GM10266 (cell line): ENCODE measurements at regions not wholly inside any gene's neighbourhood (a gene's known extent, or its start where the extent isn't known, plus 50 kb on each side); places are given as distances from the start of the nearest gene placed in this dataset.

ENCODE experiments used
- DNase-seq: peaks from one replicate; pipeline ENCODE4 v3.0.0; 2012; ENCODE audit errors: extremely low spot score
- TF ChIP-seq, protein P1 (sequence below): IDR thresholded peaks from 2 replicates; pipeline ENCODE4 v1.5.1; 2012; ENCODE audit warnings: mild to moderate bottlenecking, low read depth; ENCODE audit not compliant: control insufficient read depth, insufficient read depth; ENCODE audit errors: missing control alignments

- no peak for DNase-seq
- TF ChIP-seq, protein P1, sequence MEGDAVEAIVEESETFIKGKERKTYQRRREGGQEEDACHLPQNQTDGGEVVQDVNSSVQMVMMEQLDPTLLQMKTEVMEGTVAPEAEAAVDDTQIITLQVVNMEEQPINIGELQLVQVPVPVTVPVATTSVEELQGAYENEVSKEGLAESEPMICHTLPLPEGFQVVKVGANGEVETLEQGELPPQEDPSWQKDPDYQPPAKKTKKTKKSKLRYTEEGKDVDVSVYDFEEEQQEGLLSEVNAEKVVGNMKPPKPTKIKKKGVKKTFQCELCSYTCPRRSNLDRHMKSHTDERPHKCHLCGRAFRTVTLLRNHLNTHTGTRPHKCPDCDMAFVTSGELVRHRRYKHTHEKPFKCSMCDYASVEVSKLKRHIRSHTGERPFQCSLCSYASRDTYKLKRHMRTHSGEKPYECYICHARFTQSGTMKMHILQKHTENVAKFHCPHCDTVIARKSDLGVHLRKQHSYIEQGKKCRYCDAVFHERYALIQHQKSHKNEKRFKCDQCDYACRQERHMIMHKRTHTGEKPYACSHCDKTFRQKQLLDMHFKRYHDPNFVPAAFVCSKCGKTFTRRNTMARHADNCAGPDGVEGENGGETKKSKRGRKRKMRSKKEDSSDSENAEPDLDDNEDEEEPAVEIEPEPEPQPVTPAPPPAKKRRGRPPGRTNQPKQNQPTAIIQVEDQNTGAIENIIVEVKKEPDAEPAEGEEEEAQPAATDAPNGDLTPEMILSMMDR, result no peak
These were observed 1724.1 kb upstream of the SEL1L start for GRCh38 chr14:83257466-83258439.

DNA sequence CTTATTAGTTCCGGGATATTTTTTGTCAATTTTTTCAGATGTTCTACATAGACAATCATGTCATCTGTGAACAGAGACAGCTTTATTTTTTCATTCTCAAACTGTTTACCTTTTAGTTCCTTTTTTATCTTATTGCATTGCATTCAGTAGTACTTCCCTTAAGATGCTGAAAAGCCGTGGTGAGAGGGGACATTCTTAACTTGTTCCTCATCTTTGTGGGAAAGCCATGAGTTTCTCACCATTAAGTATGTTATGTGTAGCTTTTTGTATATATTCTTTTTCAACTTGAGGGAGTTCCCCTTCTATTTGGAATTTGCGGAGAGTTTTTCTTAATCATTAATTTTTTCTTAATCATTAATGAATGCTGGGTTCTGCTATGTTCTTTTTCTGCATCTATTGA lies 1727.1 kb upstream of the SEL1L start:
- DNase-seq, result no peak
- TF ChIP-seq, protein P1, result no peak

DNA sequence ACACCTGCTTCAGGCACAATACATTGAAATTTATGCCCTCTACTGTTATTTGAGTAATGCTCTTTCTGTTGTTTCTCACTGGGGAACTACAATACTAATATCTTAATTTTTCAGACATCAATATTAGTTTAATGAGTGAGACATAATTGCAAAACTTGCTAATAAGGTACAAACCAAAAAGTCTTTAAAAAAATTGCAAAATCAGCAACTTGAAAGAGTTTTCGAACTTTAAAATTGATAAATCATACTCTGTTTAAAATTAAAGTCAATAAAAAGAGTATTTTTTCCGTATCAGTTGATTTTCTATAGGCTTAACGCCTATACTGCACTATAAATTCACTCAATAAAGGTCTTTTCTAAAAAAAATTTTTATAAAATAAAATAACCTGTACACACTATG lies 1735.9 kb upstream of the SEL1L start:
- DNase-seq, result no peak
- TF ChIP-seq, protein P1, result no peak

- TF ChIP-seq, protein P1, result no peak
- no peak for DNase-seq
These were observed 1738.0 kb upstream of the SEL1L start for GRCh38 chr14:83271663-83272062.

DNA sequence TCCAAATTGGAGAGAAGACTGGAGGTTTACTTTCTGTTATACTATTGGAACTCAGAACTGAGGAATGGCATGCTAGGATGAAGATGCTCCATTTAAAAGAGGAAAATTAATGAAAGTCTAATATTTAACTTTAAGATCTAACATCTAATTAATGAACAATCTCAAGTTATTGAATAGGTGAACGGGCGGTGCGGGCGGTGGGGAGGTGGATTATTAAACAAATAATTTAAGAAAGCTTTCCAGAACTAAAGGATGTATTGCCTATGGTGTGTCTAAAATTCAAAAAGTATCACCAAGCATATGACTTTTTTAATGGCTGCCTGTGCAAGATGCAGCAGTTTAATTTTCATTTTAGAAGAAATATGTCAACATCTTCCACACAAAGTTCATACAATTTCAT lies 1747.1 kb upstream of the SEL1L start:
- no peak for DNase-seq
- TF ChIP-seq, protein P1, result no peak

DNA sequence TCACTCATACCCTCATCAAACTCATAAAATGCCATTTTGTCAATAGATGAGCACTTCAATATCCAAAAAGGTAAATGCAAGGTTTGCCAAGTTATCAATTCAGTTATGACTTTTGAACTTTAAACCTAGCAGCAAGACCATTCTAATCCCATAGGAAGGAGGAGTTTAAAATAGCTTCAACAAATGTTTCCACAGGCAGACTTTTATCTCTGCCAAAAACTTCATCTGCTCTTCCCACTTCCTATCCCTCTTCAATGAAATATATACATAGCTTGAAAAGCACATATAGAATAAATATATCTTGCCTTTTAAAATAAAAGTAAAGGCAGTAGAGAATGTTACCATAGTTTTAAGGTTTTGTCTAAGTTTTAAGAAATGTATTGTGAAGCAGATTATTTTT lies 1749.1 kb upstream of the SEL1L start:
- TF ChIP-seq, protein P1, result no peak
- DNase-seq, result no peak

DNA sequence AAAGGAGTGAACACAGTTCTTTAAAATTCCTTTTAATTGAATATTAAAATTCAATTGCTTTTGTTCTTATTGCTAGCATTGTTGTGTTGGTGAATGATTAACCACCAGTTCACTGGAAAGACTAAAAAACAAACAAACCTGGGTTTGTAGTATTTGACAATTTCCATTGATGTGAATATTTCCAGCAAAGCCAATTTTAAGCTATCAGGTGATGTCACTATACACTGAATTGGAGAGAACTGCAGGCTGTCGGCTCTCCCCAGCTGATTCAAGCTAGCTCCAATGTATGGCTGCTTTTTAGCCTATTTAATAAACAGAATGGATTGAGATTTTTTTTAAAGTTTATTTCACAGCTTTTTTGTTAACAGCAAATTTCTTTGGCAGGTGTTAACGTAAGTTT lies 1753.6 kb upstream of the SEL1L start:
- DNase-seq, result no peak
- TF ChIP-seq, protein P1, result no peak
